ENCODE measurements at regions not wholly inside any gene's neighbourhood (a gene's known extent, or its start where the extent isn't known, plus 50 kb on each side); places are given as distances from the start of the nearest gene placed in this dataset.

- TF ChIP-seq, protein P1, sequence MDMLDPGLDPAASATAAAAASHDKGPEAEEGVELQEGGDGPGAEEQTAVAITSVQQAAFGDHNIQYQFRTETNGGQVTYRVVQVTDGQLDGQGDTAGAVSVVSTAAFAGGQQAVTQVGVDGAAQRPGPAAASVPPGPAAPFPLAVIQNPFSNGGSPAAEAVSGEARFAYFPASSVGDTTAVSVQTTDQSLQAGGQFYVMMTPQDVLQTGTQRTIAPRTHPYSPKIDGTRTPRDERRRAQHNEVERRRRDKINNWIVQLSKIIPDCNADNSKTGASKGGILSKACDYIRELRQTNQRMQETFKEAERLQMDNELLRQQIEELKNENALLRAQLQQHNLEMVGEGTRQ (IDR thresholded peaks at IDR 0.05; ENCODE audit: borderline replicate concordance, low read depth, low read length) = no peak
- TF ChIP-seq POLR2A (IDR thresholded peaks at IDR 0.05; ENCODE audit: low read depth, low read length) (no peak), ZZZ3 (IDR thresholded peaks at IDR 0.05; ENCODE audit: control insufficient read depth, insufficient read length, low read depth) (no peak), NFIC (IDR thresholded peaks at IDR 0.05; ENCODE audit: low read depth, low read length) (no peak), SP1 (IDR thresholded peaks at IDR 0.05; ENCODE audit: low read depth, low read length) (no peak)
- TF ChIP-seq, protein P2, sequence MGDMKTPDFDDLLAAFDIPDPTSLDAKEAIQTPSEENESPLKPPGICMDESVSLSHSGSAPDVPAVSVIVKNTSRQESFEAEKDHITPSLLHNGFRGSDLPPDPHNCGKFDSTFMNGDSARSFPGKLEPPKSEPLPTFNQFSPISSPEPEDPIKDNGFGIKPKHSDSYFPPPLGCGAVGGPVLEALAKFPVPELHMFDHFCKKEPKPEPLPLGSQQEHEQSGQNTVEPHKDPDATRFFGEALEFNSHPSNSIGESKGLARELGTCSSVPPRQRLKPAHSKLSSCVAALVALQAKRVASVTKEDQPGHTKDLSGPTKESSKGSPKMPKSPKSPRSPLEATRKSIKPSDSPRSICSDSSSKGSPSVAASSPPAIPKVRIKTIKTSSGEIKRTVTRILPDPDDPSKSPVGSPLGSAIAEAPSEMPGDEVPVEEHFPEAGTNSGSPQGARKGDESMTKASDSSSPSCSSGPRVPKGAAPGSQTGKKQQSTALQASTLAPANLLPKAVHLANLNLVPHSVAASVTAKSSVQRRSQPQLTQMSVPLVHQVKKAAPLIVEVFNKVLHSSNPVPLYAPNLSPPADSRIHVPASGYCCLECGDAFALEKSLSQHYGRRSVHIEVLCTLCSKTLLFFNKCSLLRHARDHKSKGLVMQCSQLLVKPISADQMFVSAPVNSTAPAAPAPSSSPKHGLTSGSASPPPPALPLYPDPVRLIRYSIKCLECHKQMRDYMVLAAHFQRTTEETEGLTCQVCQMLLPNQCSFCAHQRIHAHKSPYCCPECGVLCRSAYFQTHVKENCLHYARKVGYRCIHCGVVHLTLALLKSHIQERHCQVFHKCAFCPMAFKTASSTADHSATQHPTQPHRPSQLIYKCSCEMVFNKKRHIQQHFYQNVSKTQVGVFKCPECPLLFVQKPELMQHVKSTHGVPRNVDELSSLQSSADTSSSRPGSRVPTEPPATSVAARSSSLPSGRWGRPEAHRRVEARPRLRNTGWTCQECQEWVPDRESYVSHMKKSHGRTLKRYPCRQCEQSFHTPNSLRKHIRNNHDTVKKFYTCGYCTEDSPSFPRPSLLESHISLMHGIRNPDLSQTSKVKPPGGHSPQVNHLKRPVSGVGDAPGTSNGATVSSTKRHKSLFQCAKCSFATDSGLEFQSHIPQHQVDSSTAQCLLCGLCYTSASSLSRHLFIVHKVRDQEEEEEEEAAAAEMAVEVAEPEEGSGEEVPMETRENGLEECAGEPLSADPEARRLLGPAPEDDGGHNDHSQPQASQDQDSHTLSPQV (IDR thresholded peaks at IDR 0.05) = no peak
- TF ChIP-seq, protein P3, sequence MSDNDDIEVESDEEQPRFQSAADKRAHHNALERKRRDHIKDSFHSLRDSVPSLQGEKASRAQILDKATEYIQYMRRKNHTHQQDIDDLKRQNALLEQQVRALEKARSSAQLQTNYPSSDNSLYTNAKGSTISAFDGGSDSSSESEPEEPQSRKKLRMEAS (IDR thresholded peaks at IDR 0.05; ENCODE audit: low read depth, low read length) = no peak
These were observed 51.8 kb upstream of the CASZ1 start for GRCh38 chr1:10848109-10848684.

Measured in GM12878 (cell line).